Psoas muscle (tissue), 7 donors: ENCODE measurements at regions not wholly inside any gene's neighbourhood (a gene's known extent, or its start where the extent isn't known, plus 50 kb on each side); places are given as distances from the start of the nearest gene placed in this dataset.

Experiments
- ATAC-seq, 4 donors: fragments of 200-7000 bp; cut with Tn5 transposase; one replicate each; pipeline ENCODE4 v1.9.1; 2020; ENCODE audit warnings: moderate library complexity in 3 of 4, mild to moderate bottlenecking in 2 of 4
- DNase-seq, 2 donors: peaks; one replicate each; pipeline ENCODE4 v3.0.0-alpha.2; 2020
- H3K27ac ChIP-seq: fragments of 200-600 bp; one replicate; pipeline ENCODE4 v1.8.0; 2022
- H3K27me3 ChIP-seq, 3 donors: fragments of 200-600 bp in 1 of 3; one replicate each; pipeline versions ENCODE4 v1.6.1 to v1.8.0; 2013 to 2022; ENCODE audit warnings: low read length in 2 of 3, mild to moderate bottlenecking in 2 of 3, moderate library complexity in 1 of 3; ENCODE audit not compliant: insufficient read depth in 3 of 3
- H3K36me3 ChIP-seq, 2 donors: fragments of 200-600 bp in 1 of 2; one replicate each; pipeline versions ENCODE4 v1.6.1 to v1.8.0; 2013 to 2022; ENCODE audit warnings: low read depth in 1 of 2, mild to moderate bottlenecking in 1 of 2, moderate library complexity in 1 of 2; ENCODE audit not compliant: insufficient read depth in 1 of 2
- H3K4me1 ChIP-seq: fragments of 200-600 bp; one replicate; pipeline ENCODE4 v1.8.0; 2022
- H3K4me3 ChIP-seq: fragments of 200-600 bp; one replicate; pipeline ENCODE4 v1.8.0; 2022; ENCODE audit warnings: mild to moderate bottlenecking
- H3K9me3 ChIP-seq: fragments of 200-600 bp; one replicate; pipeline ENCODE4 v1.8.0; 2022
- CTCF ChIP-seq: fragments of 200-600 bp; IDR thresholded peaks from one replicate; pipeline ENCODE4 v1.8.0; 2022; ENCODE audit warnings: antibody characterized with exemption
- WGBS, 3 donors: extraction: QIAGEN DNeasy Blood & Tissue Kit; methylation state at CpG; one replicate each; pipeline versions ENCODE4 v1.1.6 to v1.1.7; 2013; 5-methylcytosine and 5-hydroxymethylcytosine counted together
- intact Hi-C, 2 donors: fragments of 100-400 bp; cut with DNase I; formaldehyde crosslinking; loops; one replicate each; pipeline versions ENCODE4 v1.11.0 to v1.14.2; 2022
- donor health status: healthy with polysubstance abuse.
- donor health status: DM: no; HTN: no; CAD: no; lungs with moderate emphysema.
- donor health status: Bipolar disorder and iron deficiency.
- donor health status: healthy.
- donor health status: DM: yes; HTN: yes; CAD: no.
- donor health status: DM: no; HTN: no; CAD: no.
- donor health status: DM: yes; HTN: yes; CAD: no.

DNA sequence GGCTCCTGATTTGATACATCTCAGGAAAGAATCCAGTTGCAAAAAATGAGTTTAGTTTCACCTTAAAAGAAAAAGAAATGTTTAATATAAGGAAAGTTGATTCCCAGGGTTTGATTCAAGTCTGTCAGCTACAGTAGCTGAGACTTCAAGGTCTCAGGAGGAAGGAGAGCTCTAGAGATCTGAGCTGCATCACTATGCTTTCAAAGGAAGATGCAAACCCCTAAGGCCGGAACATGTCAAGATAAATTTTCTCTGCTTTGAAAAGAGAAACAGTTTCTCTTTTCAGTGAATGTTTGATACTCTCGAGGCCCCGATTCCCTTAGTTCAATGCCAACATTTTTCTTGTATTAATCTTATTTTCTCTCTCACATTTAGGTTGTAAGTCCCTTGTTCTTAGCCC, 128.6 kb downstream of the RGPD3 start:
- DNase-seq (no peak), ATAC-seq (no peak)
- TF ChIP-seq CTCF = no peak
- Histone ChIP-seq H3K9me3 (no peaks in the 10 kb centered on the region), H3K36me3 (no peaks in the 10 kb centered on the region), H3K27ac (no peak overlapping the region), H3K27me3 (no peaks in the 10 kb centered on the region), H3K4me1 (no peaks in the 10 kb centered on the region), H3K4me3 (no peak overlapping the region)
- intact Hi-C loops = no loop called here
- 43 to 55% (median 53%) methylated on average over 3 of the region's 3 CpGs for WGBS, 3 donors

- no peak overlapping the region for H3K4me3 ChIP-seq
- H3K4me1 ChIP-seq = no peaks in the 10 kb centered on the region
- no peaks in the 10 kb centered on the region for H3K36me3 ChIP-seq
- no peaks in the 10 kb centered on the region for H3K27me3 ChIP-seq
- H3K9me3 ChIP-seq = no peaks in the 10 kb centered on the region
- DNase-seq (no peak), ATAC-seq (no peak)
- TF ChIP-seq CTCF = no peak
- 51 to 77% (median 53%) methylated on average over 5 of the region's 5 CpGs for WGBS, 3 donors
- H3K27ac ChIP-seq = no peak overlapping the region
- intact Hi-C loops = no loop called here
Measured at GRCh38 chr2:106339132-106339531, 129.1 kb downstream of the RGPD3 start.

DNA sequence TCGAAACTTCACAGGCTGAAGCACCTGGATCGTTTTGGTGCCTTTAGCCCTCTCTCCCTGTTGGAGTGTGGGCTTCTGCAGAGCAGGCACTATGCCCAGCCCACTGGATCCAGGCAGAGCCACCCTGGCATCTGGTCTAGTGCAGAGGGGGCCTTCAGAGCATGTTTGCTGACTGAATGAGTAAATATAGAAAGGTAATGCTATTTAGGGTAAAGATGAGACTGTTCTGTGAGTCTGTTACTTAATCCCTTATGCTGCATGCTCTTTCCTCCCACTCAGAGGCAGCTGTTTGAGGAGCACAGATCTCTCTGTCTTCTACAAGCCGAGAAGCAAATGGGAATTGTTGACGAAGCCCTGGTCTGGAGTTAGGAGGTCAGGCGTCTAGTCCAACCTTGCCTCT, 130.2 kb downstream of the RGPD3 start:
- Histone ChIP-seq H3K4me1 (no peaks in the 10 kb centered on the region), H3K27me3 (no peaks in the 10 kb centered on the region), H3K36me3 (no peaks in the 10 kb centered on the region), H3K27ac (no peak overlapping the region), H3K9me3 (no peaks in the 10 kb centered on the region), H3K4me3 (no peak overlapping the region)
- WGBS, 3 donors = 57 to 71% (median 64%) methylated on average over 5 of the region's 5 CpGs
- intact Hi-C loops = no loop called here
- no peak for ATAC-seq
- no peak for TF ChIP-seq CTCF
- no peak for DNase-seq

GRCh38 chr2:106336737-106337136, 131.5 kb downstream of the RGPD3 start:
- intact Hi-C loops = no loop called here

More at GRCh38 chr2:106336737-106337136, 131.5 kb downstream of the RGPD3 start:
- WGBS, 3 donors = 46 to 61% (median 61%) methylated on average over 2 of the region's 2 CpGs
- Histone ChIP-seq H3K9me3 (no peaks in the 10 kb centered on the region), H3K36me3 (no peaks in the 10 kb centered on the region), H3K4me1 (no peaks in the 10 kb centered on the region), H3K27ac (no peak overlapping the region), H3K4me3 (no peak overlapping the region), H3K27me3 (no peaks in the 10 kb centered on the region)
- no peak for TF ChIP-seq CTCF
- ATAC-seq (no peak), DNase-seq (no peak)
